ENCODE measurements at regions not wholly inside any gene's neighbourhood (a gene's known extent, or its start where the extent isn't known, plus 50 kb on each side); places are given as distances from the start of the nearest gene placed in this dataset.

DNA sequence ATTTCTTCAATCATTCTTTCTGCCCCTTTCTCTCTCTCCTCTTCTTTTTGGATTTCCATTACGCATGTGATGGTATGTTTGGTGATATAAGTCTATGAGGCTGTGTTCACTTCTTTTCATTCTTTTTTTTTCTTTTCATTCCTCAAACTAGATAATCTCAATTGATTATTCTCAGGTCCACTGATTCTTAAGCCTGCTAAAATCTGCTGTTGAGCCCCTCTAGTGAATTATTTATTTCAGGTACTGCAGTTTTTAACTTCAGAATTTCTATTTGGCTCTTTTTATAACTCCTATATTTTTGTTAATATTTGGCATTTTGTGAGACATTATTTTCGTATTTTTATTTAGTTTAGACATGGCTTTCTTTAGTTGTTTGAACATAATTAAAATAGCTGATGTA lies 671.3 kb upstream of the NECTIN3 start:
- no peaks in the 10 kb centered on the region for H3K36me3 ChIP-seq (ENCODE audit: control insufficient read depth, insufficient read depth, low read length)
- no peak overlapping the region for H3K4me3 ChIP-seq (replicated peaks; ENCODE audit: low read depth, low read length)
- DNase-seq (ENCODE audit: extremely low read depth, insufficient read length), result no peak
- no peaks in the 10 kb centered on the region for H3K27me3 ChIP-seq (replicated peaks; ENCODE audit: control insufficient read depth, insufficient read depth, low read length)
- TF ChIP-seq, protein P1, sequence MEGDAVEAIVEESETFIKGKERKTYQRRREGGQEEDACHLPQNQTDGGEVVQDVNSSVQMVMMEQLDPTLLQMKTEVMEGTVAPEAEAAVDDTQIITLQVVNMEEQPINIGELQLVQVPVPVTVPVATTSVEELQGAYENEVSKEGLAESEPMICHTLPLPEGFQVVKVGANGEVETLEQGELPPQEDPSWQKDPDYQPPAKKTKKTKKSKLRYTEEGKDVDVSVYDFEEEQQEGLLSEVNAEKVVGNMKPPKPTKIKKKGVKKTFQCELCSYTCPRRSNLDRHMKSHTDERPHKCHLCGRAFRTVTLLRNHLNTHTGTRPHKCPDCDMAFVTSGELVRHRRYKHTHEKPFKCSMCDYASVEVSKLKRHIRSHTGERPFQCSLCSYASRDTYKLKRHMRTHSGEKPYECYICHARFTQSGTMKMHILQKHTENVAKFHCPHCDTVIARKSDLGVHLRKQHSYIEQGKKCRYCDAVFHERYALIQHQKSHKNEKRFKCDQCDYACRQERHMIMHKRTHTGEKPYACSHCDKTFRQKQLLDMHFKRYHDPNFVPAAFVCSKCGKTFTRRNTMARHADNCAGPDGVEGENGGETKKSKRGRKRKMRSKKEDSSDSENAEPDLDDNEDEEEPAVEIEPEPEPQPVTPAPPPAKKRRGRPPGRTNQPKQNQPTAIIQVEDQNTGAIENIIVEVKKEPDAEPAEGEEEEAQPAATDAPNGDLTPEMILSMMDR (IDR thresholded peaks at IDR 0.05; ENCODE audit: insufficient read depth, low read length, poor library complexity, severe bottlenecking), result no peak

DNA sequence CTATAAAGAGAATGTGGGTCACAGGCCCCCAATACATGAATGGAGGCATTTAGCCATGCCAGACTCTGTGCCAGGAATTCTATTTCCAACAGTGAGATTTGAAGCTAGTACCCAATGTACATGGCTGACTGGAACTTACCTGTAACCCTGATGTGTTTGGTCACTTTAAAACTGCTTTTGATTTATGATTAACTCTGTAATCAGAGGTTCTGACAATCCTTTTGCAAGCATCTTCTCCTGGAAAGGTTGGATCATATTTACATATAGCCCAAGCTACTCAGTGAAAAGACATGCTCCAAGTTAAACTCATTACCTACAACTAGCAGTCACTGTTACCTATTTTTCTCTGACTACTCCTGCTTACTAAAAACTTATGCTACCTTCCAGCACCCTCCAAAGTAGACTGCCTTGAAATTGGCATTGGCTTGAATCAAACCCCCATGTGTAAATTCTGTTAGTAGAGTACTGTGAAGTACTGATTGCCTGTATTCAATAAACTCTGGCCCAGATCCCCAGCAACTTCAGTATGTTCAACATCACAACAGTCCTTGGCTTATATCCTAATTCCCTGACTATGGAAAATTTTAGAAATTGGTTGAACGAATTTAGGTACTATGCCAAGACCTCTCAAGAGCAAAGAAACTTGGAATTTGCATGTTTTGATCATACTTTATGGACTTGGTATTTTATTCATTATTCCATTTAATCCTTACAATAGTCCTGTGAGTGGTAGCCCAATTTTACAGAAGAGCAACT lies 665.6 kb upstream of the NECTIN3 start:
- no peak for DNase-seq (ENCODE audit: extremely low read depth, insufficient read length)
- Histone ChIP-seq H3K27me3 (replicated peaks; ENCODE audit: control insufficient read depth, insufficient read depth, low read length) (no peaks in the 10 kb centered on the region), H3K4me3 (replicated peaks; ENCODE audit: low read depth, low read length) (no peak overlapping the region), H3K36me3 (ENCODE audit: control insufficient read depth, insufficient read depth, low read length) (no peaks in the 10 kb centered on the region)
- TF ChIP-seq, protein P1 (IDR thresholded peaks at IDR 0.05; ENCODE audit: insufficient read depth, low read length, poor library complexity, severe bottlenecking), result no peak

DNA sequence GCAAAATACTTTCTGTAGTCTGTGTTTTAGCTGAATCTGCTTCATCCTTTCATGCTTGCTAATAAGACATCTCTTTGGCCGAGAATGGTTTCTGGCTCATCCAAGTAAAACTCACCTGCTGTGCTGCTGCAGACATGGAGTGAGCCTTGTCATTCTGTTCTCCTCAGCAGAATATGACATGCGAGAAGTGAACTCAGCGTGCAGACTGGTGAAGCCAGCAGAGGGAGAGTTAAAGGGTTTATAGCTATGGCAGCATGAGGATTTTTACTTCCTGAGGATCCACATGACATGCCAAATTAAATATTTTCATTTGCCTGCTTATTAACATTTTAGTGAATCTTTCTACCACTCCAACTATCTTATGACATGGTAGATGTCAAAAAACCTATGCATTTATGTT lies 658.4 kb upstream of the NECTIN3 start:
- H3K4me3 ChIP-seq (replicated peaks; ENCODE audit: low read depth, low read length), result no peak overlapping the region
- H3K36me3 ChIP-seq (ENCODE audit: control insufficient read depth, insufficient read depth, low read length), result no peaks in the 10 kb centered on the region
- DNase-seq (ENCODE audit: extremely low read depth, insufficient read length), result no peak
- H3K27me3 ChIP-seq (replicated peaks; ENCODE audit: control insufficient read depth, insufficient read depth, low read length), result no peaks in the 10 kb centered on the region
- TF ChIP-seq, protein P1 (IDR thresholded peaks at IDR 0.05; ENCODE audit: insufficient read depth, low read length, poor library complexity, severe bottlenecking), result no peak

DNA sequence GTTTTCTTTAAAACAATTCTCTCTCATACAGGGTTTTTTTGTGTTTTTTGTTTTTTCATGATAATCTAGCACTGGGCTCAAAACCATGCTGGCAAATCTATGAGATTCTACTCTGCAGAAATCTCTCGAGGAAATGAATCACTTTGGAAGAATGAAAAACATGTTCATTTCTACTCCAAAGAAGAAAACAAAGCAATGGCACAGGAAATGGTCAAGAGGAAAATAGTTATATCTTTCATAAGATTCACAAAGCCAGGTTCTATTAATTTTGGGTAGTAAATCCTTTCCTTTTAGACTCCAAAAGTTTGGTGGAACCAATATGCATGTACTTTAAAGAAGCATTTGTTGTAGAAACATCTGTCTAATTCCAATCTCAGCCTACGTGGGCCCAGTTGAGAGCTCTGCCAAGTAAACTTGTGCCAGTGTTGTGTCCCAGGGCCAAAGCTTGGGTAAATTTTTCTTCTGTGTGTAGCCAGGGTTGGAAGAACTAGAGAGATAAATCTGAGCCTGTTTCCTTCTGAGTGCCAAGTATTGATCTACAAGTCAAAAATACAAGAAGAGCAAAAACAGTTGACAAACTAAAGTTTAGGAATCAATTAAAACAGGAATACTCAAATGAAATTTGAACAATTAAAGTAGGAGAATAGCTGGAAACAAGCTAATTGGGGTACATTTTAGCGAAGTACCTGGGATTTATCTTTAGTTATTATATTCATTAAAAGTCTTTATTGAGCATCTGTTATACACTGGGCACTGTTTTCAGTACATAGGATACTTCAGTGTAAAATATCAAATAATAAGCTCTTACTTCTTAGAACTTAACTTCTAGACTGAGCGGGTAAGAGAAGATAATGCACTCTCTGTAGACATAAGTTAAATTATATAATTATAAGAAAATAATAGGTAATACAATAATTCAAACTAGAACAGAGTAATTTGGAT lies 657.5 kb upstream of the NECTIN3 start:
- Histone ChIP-seq H3K27me3 (replicated peaks; ENCODE audit: control insufficient read depth, insufficient read depth, low read length) (no peaks in the 10 kb centered on the region), H3K4me3 (replicated peaks; ENCODE audit: low read depth, low read length) (no peak overlapping the region), H3K36me3 (ENCODE audit: control insufficient read depth, insufficient read depth, low read length) (no peaks in the 10 kb centered on the region)
- DNase-seq (ENCODE audit: extremely low read depth, insufficient read length), result no peak
- TF ChIP-seq, protein P1 (IDR thresholded peaks at IDR 0.05; ENCODE audit: insufficient read depth, low read length, poor library complexity, severe bottlenecking), result no peak

DNA sequence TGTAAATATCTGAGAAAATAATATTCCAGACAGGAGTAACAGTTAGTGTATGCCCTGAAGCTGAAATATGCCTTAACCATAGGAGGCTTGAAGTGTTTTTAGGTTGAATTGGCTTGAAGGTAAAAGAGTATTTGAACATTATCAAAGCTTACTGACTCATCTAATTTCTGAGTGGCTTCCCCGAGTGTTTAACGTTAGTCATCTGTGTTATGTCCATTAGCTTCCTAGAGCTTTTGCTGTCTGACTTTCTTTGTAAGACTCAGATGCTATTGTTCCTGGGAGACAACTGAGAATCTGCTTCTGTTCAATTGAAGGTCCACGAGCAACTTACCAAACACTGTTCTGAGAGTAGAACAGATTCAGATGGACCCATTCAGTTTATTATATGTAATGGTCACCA lies 656.8 kb upstream of the NECTIN3 start:
- Histone ChIP-seq H3K36me3 (ENCODE audit: control insufficient read depth, insufficient read depth, low read length) (no peaks in the 10 kb centered on the region), H3K4me3 (replicated peaks; ENCODE audit: low read depth, low read length) (no peak overlapping the region), H3K27me3 (replicated peaks; ENCODE audit: control insufficient read depth, insufficient read depth, low read length) (no peaks in the 10 kb centered on the region)
- TF ChIP-seq, protein P1 (IDR thresholded peaks at IDR 0.05; ENCODE audit: insufficient read depth, low read length, poor library complexity, severe bottlenecking), result no peak
- DNase-seq (ENCODE audit: extremely low read depth, insufficient read length), result no peak
